Skin of body (tissue), 1 donor: ENCODE measurements at regions not wholly inside any gene's neighbourhood (a gene's known extent, or its start where the extent isn't known, plus 50 kb on each side); places are given as distances from the start of the nearest gene placed in this dataset.
"Not testable (repeated sequence)": the region's sequence is repeated elsewhere in the genome, so short reads cannot be mapped to it uniquely, and the experiment has no call there.

Experiments used
- DNase-seq: peaks from one replicate; lab custom pipeline; 2025; lab: John Stamatoyannopoulos, UW

DNA sequence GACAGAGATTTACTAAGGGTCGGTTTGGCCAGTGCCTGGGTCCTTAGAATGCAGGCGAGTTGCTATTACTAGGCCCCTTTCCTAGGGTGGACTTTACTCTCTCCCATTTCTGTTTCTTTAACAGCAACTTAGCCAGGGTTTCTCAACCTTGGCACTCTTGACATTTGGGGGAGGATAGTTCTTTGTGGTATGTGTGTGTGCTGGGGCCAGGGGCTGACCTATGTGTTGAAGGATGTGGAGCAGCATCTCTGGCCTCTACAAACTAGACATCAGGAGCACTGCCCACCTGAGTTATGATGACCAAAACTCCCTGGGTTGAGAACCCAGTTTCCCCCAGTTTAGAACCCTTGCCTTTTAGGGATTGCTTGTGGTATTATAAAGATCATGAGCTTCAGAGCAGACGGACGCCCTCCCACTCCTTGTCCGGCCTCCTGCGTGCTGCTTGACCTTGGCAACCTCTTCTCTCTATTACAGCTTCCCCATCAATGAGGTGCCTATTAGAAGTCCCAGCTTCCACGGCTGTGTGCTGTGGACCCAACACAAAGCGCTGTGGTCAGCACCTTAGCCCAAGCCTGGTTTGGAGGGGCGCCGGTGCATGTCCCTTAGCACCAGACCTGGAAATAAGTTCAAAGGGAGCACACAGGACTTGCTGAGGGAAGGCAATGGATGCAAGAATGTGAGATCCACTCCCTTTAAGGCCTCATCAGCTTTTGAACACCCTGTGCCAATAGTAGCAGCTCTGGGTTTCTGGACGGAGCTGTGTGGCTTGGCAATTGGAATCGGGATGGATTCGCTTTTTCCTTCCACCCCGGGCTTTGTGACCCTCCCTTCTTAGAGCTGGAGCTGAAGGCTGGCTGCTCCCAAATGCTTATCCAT lies 239.2 kb upstream of the MAF start:
- peak; percentile 79 for DNase-seq

GRCh38 chr16:79838496-79839259 lies 238.1 kb upstream of the MAF start:
- DNase-seq: peak; percentile 68

DNA sequence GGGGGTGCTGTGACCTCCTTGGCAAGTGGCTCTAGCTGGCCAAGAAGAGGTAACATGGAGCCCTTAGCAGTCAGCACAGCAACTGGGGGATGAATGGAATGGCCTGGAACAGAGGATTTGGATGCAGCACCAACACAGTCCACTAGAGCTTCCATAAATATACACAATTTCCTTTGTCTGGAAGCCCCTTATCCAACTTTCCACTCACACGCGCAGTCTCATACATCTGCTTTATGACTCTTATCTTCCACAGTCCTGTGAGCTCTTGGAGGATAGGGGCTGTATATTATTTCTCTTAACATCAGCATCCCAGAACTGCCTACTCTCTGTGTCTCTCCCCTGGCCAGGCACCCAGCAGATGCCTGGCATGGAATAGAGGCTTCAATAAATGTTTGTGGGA lies 235.6 kb upstream of the MAF start:
- peak; percentile 87 for DNase-seq

DNA sequence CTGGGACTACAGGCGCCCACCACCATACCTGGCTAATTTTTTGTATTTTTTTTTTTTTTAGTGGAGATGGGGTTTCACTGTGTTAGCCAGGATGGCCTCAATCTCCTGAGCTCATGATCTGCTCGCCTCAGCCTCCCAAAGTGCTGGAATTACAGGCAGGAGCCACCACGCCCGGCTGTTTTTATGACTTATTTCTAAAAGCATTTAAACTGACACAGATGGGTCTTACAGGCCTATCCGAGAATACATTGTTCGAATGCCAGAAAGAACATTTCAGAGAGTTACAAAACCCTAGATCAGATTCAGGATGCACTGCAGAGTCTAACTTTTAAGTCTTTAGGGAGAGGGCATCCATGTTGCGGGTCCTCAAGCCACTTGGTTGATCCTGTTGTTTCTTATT lies 234.7 kb upstream of the MAF start:
- DNase-seq: peak; percentile 41

DNA sequence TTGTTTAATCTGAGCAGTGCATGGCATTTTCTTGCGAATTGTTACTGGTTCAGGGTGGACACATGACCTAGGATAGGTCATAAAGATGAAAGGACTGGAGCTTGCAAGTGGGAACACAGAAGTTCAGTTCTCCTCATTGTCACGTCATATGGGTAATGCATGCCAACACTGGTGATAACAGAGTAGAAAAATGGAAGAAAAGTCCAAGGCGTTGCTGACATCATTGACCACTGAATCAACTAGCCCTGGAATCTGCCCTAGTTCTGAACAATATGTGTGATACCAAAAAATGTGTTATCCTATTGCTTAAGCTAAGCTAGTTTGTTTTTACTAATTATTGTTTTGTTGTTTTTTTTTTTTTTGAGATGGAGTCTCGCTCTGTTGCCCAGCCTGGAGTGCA lies 234.2 kb upstream of the MAF start:
- no peak for DNase-seq

DNA sequence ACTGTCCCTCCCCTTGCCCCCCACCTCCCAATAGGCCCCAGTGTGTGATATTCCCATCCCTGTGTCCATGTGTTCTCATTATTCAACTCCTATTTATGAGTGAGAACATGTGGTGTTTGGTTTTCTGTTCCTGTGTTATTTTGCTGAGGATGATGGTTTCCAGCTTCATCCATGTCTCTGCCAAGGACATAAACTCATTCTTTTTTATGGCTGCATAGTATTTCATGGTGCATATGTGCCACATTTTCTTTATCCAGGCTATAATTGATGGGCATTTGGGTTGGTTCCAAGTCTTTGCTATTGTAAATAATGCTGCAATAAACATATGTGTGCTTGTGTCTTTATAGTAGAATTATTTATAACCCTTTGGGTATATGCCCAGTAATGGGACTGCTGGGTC lies 233.5 kb upstream of the MAF start:
- not testable (repeated sequence) for DNase-seq

DNA sequence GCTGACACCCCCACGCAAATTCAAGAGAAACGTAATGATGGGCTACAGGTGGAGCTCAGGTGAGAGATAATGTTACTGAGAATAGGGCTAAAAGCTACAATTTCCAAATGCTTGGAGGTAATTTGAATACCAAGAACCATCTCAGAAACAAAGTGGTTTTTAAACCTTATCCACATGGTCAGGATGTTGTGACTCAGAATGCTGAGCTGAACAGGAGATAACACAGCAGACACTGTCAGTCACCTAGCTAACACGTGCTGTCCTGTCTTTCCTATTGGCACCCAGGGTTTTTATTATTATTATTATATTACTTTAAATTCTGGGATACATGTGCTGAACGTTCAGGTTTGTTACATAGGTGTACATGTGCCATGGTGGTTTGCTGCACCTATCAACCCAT lies 233.0 kb upstream of the MAF start:
- DNase-seq: no peak

GRCh38 chr16:79826732-79827475 lies 226.4 kb upstream of the MAF start:
- DNase-seq: peak; percentile 77

DNA sequence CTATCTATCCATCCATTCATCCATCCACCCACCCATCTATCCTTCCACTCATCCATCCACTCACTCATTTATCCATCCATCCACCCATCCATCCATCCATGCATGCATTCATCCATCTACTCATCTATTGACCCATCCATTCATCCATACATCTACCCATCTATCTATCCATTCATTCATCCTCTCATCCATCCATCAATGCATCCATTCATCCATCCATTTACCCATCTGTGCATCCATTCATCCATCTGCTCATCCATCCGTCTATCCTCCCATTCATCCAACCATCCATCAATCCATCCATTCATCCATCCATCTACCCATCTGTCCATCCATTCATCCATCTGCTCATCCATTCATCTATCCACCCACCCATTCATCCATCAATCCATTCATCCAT lies 224.5 kb upstream of the MAF start:
- no peak for DNase-seq

DNA sequence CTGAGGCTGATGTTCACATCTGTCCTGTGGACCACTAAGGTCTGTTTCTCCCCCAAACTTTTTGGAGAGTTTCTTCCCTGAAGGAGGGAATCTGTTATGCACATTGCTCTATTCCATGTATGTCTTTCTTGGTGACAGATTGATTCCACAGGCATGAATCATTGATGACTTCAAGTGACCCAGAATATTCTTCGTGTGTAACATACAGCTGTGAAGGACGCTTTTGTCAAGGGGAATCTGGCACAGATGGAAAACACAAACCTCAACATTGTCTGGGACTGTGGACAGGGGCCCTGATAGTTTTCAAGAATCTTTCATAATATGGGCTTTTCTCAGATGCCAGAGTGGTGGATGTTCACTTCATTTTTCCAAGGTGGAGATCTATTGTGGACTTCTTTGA lies 223.1 kb upstream of the MAF start:
- DNase-seq: peak; percentile 87

DNA sequence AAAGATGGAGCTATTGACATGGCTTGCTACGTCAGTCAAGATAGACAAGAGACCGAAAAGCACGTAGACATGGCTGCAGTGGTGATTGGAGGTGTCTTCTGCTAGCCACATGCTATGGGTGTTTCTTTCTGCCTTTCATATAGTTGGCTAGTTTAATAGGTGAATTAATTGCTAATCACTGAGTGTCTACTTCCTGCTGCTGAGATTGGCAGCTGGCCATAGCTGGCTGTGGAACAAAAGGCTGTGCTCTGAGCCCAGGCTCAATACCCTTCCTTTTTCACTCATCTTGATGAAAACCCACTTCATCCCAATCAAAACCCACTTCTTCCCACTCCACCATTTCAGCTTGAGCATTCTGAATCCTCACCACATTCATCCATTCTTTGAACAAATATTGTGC lies 221.4 kb upstream of the MAF start:
- no peak for DNase-seq

DNA sequence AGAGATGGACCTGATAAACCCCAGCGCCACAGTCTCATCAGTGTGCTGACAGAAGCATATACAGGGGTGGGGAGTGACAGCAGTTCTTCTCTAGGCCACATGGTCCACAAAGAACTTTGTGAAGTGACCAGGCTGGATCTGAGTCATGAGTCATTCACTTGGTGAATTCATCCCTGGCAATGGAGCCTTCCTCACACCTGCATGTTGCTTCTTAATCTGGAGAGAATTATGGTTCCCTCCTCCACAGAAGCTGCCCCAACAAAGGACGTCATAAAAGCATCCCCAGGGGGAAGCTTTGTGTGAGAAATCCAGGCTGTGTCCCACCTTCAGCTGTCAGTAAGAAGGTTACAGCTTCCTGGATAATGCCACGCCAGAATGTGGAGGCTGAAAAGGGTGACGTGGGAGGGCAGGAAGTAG lies 215.6 kb upstream of the MAF start:
- DNase-seq: no peak

- DNase-seq: no peak
These were observed 214.5 kb upstream of the MAF start for GRCh38 chr16:79815049-79815448.

GRCh38 chr16:79814124-79814523 lies 213.6 kb upstream of the MAF start:
- DNase-seq: no peak

- no peak for DNase-seq
These were observed 211.0 kb upstream of the MAF start for GRCh38 chr16:79811541-79811940.

DNA sequence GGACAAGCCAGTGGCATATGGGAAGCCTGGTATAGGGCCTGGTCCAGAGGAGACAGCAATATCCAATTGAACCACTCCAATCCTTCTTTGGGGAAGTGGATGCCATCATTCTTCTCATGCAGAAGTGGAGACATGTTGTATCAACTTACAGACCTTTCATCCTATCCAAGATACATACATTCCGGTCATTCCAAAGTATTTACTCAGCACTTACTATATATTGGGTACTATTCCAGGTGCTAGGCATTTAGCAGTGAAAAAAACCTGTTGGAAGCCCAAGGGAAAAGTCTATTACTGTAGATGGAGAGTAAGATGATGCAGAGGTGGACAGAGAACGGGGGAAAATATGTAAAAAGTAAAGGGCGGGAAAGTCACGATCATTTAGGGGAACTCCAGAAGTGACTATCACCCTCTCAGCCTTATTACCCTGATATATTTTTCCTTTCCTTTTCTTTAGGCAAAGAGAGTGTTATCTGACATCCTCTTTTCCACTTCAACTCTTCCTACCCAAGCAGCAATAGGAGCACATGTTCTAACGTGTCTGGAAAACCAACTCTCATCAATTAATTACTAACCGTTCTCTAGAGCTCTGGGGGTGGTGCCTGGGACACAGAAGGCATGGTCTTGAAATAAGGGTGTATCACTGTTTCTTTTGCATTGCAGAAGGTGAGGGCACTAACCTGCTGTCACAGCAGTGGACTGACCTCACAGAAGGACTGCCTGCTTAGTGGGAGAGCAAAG lies 210.1 kb upstream of the MAF start:
- no peak for DNase-seq

- no peak for DNase-seq
These were observed 208.8 kb upstream of the MAF start for GRCh38 chr16:79809376-79809775.

GRCh38 chr16:79808731-79809130 lies 208.2 kb upstream of the MAF start:
- DNase-seq: no peak

GRCh38 chr16:79806757-79807156 lies 206.2 kb upstream of the MAF start:
- no peak for DNase-seq

GRCh38 chr16:79805621-79806020 lies 205.1 kb upstream of the MAF start:
- no peak for DNase-seq

DNA sequence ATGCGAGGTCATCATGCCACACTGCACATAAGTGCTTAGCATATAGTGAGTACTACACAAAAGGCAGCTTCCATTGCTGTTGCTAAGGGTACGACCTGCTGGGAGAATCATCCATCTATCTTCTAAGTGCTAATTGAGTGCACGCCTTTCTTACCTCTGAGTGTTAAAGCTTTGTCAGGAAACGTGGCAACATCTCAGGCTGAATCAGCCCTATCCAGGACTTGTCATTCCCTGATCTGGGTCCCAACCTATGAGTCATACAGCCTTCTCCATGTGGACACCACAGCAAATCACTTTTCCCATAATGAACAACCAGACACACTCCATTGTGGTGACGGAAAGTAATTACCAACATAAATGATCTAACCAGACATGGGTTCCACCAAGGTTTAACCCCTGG lies 201.1 kb upstream of the MAF start:
- no peak for DNase-seq
